ENCODE measurements at regions not wholly inside any gene's neighbourhood (a gene's known extent, or its start where the extent isn't known, plus 50 kb on each side); places are given as distances from the start of the nearest gene placed in this dataset.

DNA sequence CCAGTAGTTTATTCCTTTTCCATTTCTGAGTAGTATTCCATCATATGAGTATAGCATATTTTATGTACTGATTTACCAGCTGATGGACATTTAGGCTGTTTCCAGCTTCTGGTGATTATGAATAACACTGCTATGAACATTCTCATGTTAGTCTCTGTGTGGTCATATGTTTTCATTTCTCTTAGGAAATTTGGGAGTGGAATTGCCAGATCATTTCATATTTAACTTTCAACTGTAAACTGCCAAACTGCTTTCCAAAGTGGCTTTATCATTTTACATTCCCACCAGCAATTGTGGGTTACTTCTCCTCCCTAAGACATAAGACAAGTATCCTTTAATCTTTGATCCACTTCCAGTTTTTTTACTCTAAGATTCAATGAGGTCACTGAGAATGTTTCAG lies 85.7 kb upstream of the RALGPS2 start:
- Histone ChIP-seq H3K4me1 (no peaks in the 10 kb centered on the region), H3K9me3 (no peaks in the 10 kb centered on the region), H3K27me3 (ENCODE audit: low read depth) (no peaks in the 10 kb centered on the region), H3K4me3 (no peak overlapping the region), H3K36me3 (replicated peaks) (no peaks in the 10 kb centered on the region)
- in situ Hi-C loops (cut with MboI; ENCODE audit: low sequenced_read_pairs): no loop called here
- DNase-seq (ENCODE audit: low spot score in 2 of 2): no peak

DNA sequence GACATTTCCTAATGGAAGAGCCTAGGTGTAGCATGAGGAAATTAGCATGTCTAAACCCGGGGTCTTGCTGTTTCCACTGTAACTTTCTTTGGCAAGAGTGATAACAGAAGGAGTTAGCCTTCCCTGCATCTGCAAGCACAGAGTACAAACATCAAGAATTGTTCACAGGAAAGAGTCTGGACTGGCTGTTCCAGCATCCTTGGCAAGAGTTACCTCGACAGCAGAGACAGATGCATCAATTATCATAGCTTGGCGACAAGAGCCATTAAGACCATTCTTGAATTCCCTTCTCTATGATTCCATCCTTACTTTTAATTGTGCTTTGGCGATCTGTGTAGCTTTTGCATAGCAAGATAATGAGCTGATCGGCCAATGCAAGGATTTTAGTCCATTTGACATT lies 82.8 kb upstream of the RALGPS2 start:
- in situ Hi-C loops (cut with MboI; ENCODE audit: low sequenced_read_pairs): no loop called here
- no peak for DNase-seq (ENCODE audit: low spot score in 2 of 2)

DNA sequence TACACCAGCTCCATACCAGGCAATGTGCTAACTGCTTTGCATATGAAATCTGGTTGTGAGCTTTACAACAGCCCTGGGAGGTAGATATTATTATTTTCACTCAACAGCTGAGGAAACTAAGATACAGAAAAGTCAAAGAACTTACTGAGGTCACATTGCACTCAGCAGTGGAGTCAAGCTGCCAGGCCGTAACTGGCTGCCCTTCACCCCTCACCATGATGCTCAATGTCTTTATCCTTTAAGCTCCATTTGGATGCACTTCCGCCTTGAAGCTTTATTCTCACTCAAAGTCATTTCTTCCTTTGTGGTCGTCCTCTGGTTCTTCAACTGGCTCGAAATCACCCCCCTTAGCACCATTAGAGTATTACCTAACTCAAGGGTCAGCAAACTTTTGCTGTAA lies 81.7 kb upstream of the RALGPS2 start:
- in situ Hi-C loops (cut with MboI; ENCODE audit: low sequenced_read_pairs): no loop called here
- Histone ChIP-seq H3K4me1 (no peaks in the 10 kb centered on the region), H3K4me3 (no peak overlapping the region), H3K36me3 (replicated peaks) (no peaks in the 10 kb centered on the region), H3K27me3 (ENCODE audit: low read depth) (no peaks in the 10 kb centered on the region), H3K9me3 (no peaks in the 10 kb centered on the region)
- no peak for DNase-seq (ENCODE audit: low spot score in 2 of 2)

More for the DNA sequence above, 82.8 kb upstream of the RALGPS2 start:
- no peaks in the 10 kb centered on the region for H3K27me3 ChIP-seq (ENCODE audit: low read depth)
- no peaks in the 10 kb centered on the region for H3K36me3 ChIP-seq (replicated peaks)
- no peak overlapping the region for H3K4me3 ChIP-seq
- no peaks in the 10 kb centered on the region for H3K4me1 ChIP-seq
- no peaks in the 10 kb centered on the region for H3K9me3 ChIP-seq

DNA sequence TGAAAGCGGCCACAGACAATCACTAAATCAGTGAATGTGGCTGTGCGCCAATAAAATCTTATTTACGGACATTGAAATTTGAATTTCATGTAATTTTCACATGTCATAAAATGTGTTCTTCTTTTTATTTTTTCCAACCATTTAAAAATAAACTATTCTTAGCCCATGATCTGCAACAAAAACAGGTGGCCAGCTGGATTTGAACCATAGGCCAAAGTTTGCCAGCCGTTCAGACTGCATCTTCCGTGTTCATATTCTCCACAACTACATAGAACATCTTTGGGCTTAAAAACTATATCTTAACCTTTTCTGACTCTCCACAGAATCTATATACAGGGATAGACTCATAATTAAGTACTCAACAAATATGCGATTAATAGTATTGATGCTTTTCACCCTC lies 81.2 kb upstream of the RALGPS2 start:
- H3K27me3 ChIP-seq (ENCODE audit: low read depth): no peaks in the 10 kb centered on the region
- no peaks in the 10 kb centered on the region for H3K4me1 ChIP-seq
- no peaks in the 10 kb centered on the region for H3K9me3 ChIP-seq
- in situ Hi-C loops (cut with MboI; ENCODE audit: low sequenced_read_pairs): no loop called here
- DNase-seq (ENCODE audit: low spot score in 2 of 2): no peak
- no peak overlapping the region for H3K4me3 ChIP-seq
- no peaks in the 10 kb centered on the region for H3K36me3 ChIP-seq (replicated peaks)

DNA sequence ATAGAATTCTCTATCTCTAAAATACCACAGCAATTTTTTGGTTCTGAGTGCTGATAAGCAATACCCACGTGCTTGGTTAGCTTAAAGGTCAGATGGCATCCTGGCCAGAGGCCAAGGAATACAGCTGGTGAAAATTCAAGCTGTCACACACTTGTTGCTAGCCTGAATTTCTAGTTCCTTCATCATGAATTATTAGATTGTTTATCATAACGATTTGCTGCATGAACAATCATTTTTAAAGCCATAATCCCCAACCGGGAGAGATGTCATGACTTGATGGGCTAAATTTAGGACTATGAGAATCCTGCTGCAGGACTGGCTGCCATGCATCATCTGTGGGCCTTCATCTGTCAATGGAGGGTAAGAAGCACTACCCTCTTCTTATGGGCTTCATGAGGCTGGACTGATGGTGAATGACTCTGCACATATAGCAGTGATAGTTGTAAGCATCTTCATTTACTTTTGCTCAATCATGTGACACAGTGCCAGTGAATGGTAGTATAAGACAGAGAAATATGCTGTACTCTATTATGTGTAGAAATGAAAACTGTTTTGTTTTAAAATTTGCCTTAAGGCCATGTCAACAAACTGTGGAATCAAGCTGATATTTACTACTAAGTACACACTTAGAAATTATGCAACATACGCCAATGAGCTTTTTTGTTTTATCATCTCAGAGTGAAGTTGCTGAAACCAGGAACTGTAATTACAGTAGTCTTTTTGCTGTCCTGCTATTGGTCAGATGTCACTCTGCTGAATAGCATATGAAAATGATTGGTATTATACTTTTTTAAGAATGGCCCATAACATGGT lies 80.5 kb upstream of the RALGPS2 start:
- no peaks in the 10 kb centered on the region for H3K4me1 ChIP-seq
- H3K9me3 ChIP-seq: no peaks in the 10 kb centered on the region
- no peaks in the 10 kb centered on the region for H3K36me3 ChIP-seq (replicated peaks)
- no peak for DNase-seq (ENCODE audit: low spot score in 2 of 2)
- in situ Hi-C loops (cut with MboI; ENCODE audit: low sequenced_read_pairs): no loop called here
- no peak overlapping the region for H3K4me3 ChIP-seq
- no peaks in the 10 kb centered on the region for H3K27me3 ChIP-seq (ENCODE audit: low read depth)

DNA sequence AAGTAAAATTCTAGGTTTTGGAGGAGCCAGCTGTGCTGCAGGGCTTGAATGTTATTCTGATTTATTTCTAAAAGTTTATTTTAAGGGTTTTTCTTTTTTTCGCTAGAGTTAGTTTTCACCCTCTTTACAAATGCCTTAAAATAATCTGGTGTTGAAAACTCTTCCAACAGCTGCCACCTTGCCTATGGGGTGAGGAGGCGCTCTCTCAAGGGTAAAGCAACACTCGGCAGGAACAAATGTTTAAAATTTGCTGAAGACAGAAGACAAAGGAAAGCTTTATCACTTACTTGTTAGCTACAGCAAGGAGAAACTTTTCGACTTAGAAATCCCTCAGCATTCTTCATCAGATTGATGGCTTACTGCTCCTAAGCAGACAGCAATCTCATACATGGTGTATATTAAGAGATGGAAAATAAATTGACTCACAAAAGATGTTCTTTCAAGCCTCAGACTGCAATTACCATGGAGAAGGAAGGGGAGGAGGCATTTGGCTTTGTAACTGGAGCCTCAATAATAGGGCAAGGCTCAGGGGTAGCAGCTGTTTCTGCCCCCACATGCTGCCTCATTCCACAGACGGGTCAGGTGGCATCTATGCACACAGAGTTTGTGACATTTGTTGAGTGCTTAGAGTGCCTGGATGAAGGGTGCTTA lies 79.8 kb upstream of the RALGPS2 start:
- in situ Hi-C loops (cut with MboI; ENCODE audit: low sequenced_read_pairs): no loop called here
- Histone ChIP-seq H3K9me3 (no peaks in the 10 kb centered on the region), H3K4me1 (no peaks in the 10 kb centered on the region), H3K27me3 (ENCODE audit: low read depth) (no peaks in the 10 kb centered on the region), H3K4me3 (no peak overlapping the region), H3K36me3 (replicated peaks) (no peaks in the 10 kb centered on the region)
- no peak for DNase-seq (ENCODE audit: low spot score in 2 of 2)

DNA sequence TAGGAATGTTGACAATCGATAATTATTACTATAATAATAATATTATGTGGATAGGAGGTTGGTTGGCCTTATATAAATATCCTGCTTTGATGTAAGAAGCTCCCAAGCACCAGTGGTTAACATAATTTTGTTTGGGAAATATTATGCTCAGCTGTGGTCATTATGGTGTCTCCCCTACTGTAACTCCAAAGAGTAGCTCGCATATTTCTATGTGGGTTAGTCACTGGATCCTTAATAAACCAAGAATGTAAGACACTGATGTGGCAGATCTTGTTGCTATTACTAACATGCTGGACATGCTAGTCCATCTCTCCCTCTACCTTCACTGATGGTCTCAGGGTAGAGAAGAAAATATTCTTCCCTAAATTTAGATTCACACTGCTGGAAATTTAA lies 79.2 kb upstream of the RALGPS2 start:
- H3K4me3 ChIP-seq: no peak overlapping the region
- no peaks in the 10 kb centered on the region for H3K4me1 ChIP-seq
- no peaks in the 10 kb centered on the region for H3K36me3 ChIP-seq (replicated peaks)
- no peaks in the 10 kb centered on the region for H3K9me3 ChIP-seq
- in situ Hi-C loops (cut with MboI; ENCODE audit: low sequenced_read_pairs): no loop called here
- no peaks in the 10 kb centered on the region for H3K27me3 ChIP-seq (ENCODE audit: low read depth)
- no peak for DNase-seq (ENCODE audit: low spot score in 2 of 2)

DNA sequence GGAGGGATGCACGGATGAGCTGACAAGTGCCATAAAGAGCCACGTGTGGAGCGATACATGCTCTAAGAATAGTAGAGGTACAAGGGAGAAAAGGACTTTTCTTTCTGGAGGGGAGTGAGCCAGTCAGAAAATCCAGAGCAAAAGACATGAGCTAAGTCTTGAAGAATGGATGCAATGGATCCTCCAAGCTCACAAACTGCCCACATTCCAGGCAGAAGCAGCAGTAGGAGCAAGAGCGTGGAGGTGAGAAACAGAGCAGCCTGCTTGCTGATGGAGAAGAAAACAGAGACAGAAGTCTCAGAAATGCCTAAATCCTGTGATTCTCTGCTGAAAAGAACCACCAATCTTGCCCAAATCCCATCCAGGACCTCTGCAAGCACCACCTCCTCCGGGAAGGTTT lies 78.2 kb upstream of the RALGPS2 start:
- DNase-seq (ENCODE audit: low spot score in 2 of 2): no peak
- H3K9me3 ChIP-seq: no peaks in the 10 kb centered on the region
- in situ Hi-C loops (cut with MboI; ENCODE audit: low sequenced_read_pairs): no loop called here
- H3K4me1 ChIP-seq: no peaks in the 10 kb centered on the region
- no peak overlapping the region for H3K4me3 ChIP-seq
- no peaks in the 10 kb centered on the region for H3K36me3 ChIP-seq (replicated peaks)
- no peaks in the 10 kb centered on the region for H3K27me3 ChIP-seq (ENCODE audit: low read depth)

DNA sequence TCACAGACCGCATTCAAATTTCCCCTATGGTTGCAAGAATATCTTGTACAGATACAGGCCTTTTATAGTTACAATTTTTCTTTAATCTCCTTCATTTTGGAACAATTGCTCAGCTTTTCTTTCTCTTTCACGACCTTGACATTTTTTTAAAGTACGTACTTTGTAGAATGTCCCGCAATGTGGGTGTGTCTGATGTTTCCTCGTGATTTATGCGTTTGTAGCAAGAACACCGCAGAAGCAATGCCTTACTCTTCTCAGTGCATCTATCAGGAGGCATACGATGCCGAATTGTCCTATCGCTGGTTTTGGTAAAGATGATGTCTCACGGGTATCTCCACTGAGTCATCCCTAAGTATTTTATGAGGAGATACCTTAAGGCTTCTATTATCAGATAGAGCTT lies 76.9 kb upstream of the RALGPS2 start:
- Histone ChIP-seq H3K4me3 (no peak overlapping the region), H3K27me3 (ENCODE audit: low read depth) (no peaks in the 10 kb centered on the region), H3K4me1 (no peaks in the 10 kb centered on the region), H3K36me3 (replicated peaks) (no peaks in the 10 kb centered on the region), H3K9me3 (no peaks in the 10 kb centered on the region)
- in situ Hi-C loops (cut with MboI; ENCODE audit: low sequenced_read_pairs): no loop called here
- DNase-seq (ENCODE audit: low spot score in 2 of 2): no peak

DNA sequence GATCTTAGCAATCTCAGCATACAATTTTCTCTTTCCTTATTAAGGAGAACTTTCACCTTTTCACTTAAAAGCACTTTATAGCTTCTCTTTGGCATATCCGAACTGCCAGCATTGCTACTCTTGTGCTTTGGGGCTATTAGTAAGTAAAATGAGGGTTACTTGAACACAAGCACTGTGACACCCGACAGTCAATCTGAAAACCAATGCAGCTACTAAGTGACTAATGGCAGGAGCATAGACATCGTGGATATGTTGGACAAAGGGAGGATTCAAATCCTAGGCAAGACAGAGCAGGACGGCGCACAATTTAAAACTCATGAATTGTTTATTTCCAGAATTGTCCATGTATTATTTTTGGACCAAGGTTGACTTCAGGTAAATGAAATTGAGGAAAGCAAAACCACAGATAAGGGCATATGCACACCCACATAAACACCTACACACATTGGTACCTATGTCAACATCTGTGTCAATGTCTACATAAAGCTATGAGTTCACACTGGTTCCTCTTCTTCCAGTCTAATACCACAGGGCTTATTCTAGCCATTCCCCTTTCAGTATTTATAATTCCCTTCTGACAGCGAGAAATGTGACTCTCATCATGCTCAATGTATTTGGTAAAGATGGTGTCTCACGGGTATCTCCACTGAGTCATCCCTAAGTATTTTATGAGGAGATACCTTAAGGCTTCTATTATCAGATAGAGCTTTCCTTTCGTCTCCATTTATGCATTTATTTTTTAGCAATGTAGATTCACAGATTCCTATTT lies 75.3 kb upstream of the RALGPS2 start:
- Histone ChIP-seq H3K4me3 (no peak overlapping the region), H3K9me3 (no peaks in the 10 kb centered on the region), H3K36me3 (replicated peaks) (no peaks in the 10 kb centered on the region), H3K27me3 (ENCODE audit: low read depth) (no peaks in the 10 kb centered on the region), H3K4me1 (no peaks in the 10 kb centered on the region)
- no peak for DNase-seq (ENCODE audit: low spot score in 2 of 2)
- in situ Hi-C loops (cut with MboI; ENCODE audit: low sequenced_read_pairs): no loop called here

DNA sequence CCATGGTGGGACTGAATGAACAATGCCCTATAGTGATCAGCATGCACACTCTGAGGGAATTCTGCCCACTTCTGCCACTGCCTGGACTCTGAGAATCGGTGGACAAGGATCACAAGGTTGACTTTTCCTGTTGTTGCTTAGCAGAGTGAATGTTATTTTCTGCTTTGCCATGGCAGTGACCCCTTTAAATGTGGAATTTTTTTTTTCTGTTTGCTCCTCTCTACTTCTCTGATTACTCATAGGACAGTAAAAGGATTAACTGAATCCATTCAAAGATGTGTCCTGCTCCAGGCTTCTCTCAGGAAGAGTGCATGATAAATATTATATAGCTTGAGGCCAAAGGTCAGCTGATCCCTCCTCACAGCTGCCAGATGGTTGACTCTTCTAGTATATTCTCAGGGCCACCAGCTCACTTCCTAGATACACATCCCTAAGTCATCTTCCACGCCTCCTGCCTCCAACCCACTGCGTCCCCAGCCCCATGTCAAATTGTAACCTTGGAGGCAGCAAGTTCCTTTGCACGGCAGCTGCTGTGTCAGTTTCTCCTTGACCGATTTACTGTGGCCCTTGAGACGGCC lies 74.0 kb upstream of the RALGPS2 start:
- no peak for DNase-seq (ENCODE audit: low spot score in 2 of 2)
- H3K4me3 ChIP-seq: no peak overlapping the region
- no peaks in the 10 kb centered on the region for H3K27me3 ChIP-seq (ENCODE audit: low read depth)
- H3K36me3 ChIP-seq (replicated peaks): no peaks in the 10 kb centered on the region
- H3K9me3 ChIP-seq: no peaks in the 10 kb centered on the region
- in situ Hi-C loops (cut with MboI; ENCODE audit: low sequenced_read_pairs): no loop called here
- no peaks in the 10 kb centered on the region for H3K4me1 ChIP-seq

DNA sequence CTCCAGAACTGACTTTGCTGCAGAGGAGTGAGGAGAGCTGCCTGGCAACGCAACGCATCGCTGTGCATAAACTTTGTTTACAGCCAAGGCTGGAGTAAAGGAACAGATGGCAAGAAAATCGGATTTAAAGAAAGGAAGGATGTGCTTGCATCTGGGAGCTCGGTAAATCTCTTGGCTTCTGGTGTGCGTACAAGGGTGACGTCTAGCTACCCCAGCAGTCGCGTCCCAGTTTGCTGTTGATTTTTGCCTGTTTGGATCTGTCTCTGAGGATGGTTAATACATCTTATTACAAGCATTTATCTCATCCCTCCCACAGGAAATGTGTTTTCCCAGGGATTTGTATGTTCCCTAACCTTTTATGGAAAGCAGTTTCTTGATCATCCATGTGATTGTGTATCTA lies 73.3 kb upstream of the RALGPS2 start:
- H3K27me3 ChIP-seq (ENCODE audit: low read depth): no peaks in the 10 kb centered on the region
- in situ Hi-C loops (cut with MboI; ENCODE audit: low sequenced_read_pairs): no loop called here
- DNase-seq (ENCODE audit: low spot score in 2 of 2): no peak
- H3K4me1 ChIP-seq: no peaks in the 10 kb centered on the region
- no peaks in the 10 kb centered on the region for H3K9me3 ChIP-seq
- H3K4me3 ChIP-seq: no peak overlapping the region
- H3K36me3 ChIP-seq (replicated peaks): no peaks in the 10 kb centered on the region

DNA sequence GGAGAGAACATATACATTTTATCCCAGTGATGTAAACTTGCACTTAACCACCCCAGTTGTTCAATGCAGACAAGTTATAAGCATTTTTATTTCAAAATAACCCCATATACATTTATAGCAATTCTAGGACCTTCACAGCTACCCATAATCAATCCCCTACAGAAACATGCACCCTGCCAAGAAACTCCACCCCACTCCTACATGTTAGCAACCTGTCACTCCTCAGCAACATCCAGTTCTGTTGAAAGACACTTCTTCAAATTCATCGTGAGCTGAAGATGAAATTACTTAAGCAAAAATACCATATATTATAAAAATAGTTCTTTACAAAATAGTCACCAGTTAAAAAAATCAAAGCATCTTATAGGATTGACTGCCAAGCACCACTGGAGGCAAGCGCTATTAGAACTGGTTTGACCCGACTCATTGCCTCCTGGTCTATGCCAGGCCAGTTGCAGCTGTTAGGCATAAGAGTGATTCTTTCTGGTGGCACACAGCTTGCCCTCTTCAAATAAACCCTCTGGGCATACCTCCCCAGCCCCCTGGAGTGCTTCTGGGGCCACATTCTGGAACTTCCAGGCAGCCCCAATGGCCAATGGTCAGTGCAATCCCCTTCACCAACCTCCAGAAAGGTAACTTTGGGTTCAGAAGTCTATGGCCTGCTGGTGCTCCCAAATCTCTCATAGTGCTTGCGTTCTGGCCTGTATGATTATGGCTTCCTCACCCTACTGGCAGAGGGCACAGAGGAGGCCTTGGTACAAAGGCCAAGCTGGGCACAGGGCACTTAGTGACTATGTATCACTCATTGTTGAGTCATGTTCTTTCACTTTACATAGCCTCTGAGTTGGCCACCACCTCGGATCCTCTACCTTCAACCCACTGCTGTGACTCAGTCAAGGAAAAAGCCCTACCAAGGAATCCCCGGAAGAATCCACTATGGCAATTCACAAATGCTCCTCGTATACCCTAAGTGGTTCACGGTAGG lies 72.2 kb upstream of the RALGPS2 start:
- Histone ChIP-seq H3K4me3 (no peak overlapping the region), H3K27me3 (ENCODE audit: low read depth) (no peaks in the 10 kb centered on the region), H3K4me1 (no peaks in the 10 kb centered on the region), H3K9me3 (no peaks in the 10 kb centered on the region), H3K36me3 (replicated peaks) (no peaks in the 10 kb centered on the region)
- in situ Hi-C loops (cut with MboI; ENCODE audit: low sequenced_read_pairs): no loop called here
- DNase-seq (ENCODE audit: low spot score in 2 of 2): no peak

Data from HAP-1 (cell line).